ENCODE measurements at regions not wholly inside any gene's neighbourhood (a gene's known extent, or its start where the extent isn't known, plus 50 kb on each side); places are given as distances from the start of the nearest gene placed in this dataset.

DNA sequence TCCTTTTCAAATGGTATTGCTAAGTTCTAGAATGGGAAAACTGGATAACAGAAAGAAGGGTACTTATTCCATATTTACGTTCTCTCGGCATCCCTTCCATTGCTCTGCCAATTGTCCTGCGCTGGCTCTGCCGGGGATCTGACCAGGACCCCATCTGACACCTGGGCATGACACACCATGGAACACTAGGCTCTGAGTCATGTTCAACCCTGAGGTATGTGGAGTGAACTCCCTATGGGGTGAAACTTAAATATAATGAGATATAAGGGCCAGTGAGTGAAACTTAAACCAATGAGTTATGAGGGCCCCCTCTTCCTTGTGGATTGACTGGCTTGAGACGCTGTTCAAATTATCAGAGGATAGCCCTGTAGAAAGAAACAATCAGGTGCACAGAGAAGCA is 55.1 kb upstream of the ZEB1 start:
- TF ChIP-seq, protein P1, sequence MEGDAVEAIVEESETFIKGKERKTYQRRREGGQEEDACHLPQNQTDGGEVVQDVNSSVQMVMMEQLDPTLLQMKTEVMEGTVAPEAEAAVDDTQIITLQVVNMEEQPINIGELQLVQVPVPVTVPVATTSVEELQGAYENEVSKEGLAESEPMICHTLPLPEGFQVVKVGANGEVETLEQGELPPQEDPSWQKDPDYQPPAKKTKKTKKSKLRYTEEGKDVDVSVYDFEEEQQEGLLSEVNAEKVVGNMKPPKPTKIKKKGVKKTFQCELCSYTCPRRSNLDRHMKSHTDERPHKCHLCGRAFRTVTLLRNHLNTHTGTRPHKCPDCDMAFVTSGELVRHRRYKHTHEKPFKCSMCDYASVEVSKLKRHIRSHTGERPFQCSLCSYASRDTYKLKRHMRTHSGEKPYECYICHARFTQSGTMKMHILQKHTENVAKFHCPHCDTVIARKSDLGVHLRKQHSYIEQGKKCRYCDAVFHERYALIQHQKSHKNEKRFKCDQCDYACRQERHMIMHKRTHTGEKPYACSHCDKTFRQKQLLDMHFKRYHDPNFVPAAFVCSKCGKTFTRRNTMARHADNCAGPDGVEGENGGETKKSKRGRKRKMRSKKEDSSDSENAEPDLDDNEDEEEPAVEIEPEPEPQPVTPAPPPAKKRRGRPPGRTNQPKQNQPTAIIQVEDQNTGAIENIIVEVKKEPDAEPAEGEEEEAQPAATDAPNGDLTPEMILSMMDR (IDR thresholded peaks at IDR 0.05; ENCODE audit: low read depth, low read length, missing control alignments) = no peak
- no peaks in the 10 kb centered on the region for H3K27me3 ChIP-seq (replicated peaks)
- DNase-seq = no peak
- no peaks in the 10 kb centered on the region for H3K36me3 ChIP-seq (replicated peaks)
- H3K27ac ChIP-seq = no peak overlapping the region
- no peak overlapping the region for H3K4me3 ChIP-seq (ENCODE audit: low read depth, low read length)
- in situ Hi-C loops (cut with HindIII; ENCODE audit: low pct_ligation_motif_present, low sequenced_read_pairs) = no loop called here

DNA sequence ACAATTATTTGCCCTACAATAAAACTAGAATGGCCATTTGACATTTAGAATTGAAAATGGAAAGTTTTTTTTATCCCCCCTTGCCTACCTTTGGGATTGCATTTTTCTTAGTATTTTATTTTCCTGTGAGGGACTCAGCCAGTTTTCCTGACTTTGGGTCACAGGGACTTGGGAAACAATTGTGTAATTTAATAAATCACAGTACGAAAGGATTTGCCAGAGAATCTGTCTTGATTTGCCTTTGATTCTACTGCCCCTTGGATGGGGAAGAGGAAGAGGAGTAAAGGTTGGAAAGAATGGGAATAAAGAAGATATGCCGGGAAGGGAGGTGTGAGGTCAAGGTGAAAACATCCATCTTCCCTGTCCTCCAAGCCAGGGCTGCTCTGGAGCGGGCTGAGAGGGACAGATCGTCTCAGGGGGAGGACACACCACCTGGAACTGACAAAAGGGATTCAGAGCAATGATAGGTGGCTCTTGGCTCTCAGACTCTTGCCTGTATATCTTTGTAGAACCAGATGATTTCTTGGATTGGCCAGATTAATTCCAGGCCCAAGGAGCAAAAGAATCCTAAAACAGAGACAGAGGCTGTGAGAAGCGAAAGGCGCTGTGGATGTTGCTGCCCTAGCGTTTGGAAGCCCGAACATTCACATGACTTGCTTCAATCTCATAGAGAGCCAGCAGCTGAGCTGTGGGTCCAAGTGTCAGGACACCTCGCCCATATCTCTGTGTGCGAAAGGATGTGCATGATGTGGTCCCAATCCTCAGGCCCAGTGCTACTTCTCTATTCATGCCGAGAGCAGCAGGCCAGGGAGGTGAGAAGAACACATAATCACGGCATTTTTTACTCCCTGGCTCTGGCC is 50.3 kb upstream of the ZEB1 start:
- no peak overlapping the region for H3K27ac ChIP-seq
- H3K4me3 ChIP-seq (ENCODE audit: low read depth, low read length) = no peak overlapping the region
- H3K36me3 ChIP-seq (replicated peaks) = no peaks in the 10 kb centered on the region
- H3K27me3 ChIP-seq (replicated peaks) = no peaks in the 10 kb centered on the region
- in situ Hi-C loops (cut with HindIII; ENCODE audit: low pct_ligation_motif_present, low sequenced_read_pairs) = no loop called here
- TF ChIP-seq, protein P1 (IDR thresholded peaks at IDR 0.05; ENCODE audit: low read depth, low read length, missing control alignments) = no peak
- no peak for DNase-seq
